RPMI7951 (cell line): ENCODE measurements at regions not wholly inside any gene's neighbourhood (a gene's known extent, or its start where the extent isn't known, plus 50 kb on each side); places are given as distances from the start of the nearest gene placed in this dataset.
A peak's percentile ranks its signal among the peaks of the same experiment; 100 is the strongest.
"Not testable (repeated sequence)": the region's sequence is repeated elsewhere in the genome, so short reads cannot be mapped to it uniquely, and the experiment has no call there.

ENCODE experiments used
- DNase-seq: peaks from one replicate; pipeline ENCODE4 v3.0.0-alpha.2; 2012; ENCODE audit warnings: low read depth

DNA sequence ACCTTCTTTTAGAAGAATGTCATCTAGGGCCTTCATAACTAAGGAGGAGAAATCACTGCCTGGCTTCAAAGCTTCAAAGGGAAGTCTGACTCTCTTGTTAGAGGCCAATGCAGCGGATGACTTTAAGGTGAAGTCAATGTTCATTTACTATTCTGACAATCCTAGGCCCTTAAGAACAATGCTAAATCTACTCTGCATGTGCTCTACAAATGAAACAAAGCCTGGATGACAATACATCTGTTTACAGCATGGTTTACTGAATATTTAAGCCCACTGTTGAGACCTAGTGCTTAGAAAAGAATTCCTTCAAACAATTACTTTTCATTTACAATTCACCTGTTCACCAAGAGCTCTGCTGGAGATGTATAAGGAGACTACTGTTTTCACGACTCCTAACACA is 160.4 kb upstream of the EPHA3 start:
- DNase-seq: no peak

DNA sequence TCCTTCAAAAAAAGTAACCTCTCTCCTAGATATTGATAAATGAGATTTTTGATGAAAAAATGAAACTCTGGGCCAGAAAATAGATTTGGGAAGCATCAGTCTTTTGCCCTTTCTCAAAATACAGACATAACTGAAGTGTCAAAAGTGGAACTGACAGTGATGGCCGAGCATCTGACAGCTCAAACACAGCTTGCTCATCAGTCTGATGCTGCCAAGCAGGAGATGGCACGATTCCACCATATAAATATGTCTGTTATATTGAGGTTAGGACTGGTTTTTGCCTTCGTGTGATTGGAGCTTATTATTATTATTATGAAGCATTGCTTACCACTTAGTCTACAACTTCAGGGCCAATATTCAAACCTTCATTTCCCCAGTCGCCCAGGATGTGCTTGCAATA is 152.6 kb upstream of the EPHA3 start:
- DNase-seq: no peak

DNA sequence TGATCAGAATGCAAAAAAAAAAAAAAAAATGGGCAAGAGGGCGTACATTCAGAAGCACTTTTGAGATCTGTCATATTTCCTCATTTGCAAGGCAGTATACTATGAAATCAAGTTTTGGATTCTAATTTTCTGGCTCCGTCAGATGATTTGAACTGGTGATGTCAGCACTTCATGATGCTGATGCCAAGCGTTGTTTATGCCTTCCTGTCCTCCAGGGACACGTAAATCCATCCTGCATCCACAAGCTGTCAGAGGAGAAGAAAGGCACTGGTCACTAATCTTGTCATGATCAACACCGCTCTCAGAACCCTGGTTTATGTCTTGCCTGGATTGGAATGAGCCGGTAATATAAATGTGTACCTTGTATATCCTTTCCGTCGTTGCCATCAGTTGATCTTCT is 152.1 kb upstream of the EPHA3 start:
- no peak for DNase-seq

DNA sequence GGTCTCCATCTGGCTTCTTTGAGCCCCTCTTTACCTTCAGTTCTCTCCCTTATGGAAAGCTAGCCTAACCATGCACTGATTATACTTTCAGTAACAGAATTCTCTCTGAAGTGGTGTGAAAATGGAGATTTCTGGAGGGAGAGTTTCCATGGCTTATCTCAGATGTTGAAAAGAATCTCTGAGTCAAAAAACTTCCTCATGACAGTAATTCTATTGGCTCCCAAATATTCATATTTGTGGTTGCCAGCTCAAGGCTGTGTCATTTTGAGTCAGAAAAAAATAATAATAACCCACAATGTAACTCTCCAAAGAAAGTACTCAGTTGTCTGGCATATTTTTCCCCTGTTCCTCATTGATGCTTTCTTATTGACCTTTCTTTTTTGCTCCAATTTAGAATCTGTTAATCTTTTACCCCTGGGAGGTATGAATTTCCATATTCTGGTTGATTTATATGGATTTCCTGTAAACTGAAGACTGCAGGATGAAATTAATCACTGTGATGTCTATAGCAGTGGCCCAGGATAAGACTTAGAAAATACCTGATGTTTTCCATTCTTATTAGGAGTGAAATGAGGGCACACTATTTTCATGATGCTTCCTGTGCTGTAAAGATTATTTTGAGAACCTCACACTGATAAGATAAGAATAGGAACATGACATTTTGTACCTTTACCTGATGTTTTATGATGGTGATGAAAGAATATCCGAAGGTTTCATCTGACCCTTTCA is 149.5 kb upstream of the EPHA3 start:
- peak; percentile 15 for DNase-seq

DNA sequence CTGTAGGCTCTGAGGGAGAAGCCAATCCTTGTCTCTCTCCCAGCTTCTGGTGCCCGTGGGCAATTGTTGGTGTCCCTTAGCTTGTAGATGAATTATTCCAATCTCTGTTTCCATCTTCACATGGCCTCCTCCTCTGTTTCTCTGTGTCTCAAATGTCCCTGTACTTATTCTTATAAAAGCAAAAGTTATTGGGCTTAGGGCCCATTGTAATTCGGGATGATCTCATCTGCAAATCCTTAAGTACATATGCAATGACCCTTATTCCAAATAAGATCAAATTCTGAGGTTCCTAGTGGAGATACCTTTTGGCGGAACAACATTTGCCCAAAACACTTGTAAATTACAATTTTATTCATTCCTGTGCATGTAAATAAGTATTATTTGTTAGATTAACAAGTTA is 147.4 kb upstream of the EPHA3 start:
- DNase-seq: no peak

DNA sequence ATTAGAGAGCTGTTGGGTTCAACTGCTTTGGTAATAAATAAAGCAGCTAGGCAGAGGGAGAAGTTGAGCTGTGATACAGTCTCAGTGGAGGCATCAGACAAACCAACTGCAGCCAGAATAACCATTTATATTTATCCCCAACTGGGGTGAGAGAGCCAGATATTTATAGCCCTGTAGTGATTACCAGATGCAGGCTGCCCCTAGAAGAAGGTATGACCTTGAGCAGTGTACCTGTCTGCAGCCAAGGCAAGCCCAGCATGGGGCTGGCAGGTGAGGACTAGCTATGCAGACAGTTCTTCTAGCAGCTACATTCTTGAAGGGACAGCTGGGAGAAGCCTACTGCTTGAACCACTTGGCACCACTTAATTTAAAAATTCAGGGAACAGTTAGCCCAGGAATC is 144.4 kb upstream of the EPHA3 start:
- no peak for DNase-seq

DNA sequence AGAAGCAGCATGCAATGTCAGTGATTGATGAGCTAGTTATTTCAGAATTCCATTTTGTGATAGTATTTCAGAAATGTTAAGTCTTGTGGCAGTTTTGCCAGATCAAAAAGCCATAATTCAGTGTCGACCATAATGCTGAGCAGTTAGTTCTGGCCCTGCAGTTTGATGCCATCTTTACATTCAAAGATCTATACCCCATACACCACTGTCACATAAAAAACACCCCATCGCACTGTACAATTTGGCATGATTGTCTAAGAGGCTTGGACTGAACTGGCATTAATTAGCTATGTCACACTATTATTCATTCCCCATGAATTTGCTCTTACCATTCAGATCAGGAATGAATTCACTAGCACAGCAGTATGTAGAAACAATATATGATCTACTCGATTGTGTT is 127.7 kb upstream of the EPHA3 start:
- no peak for DNase-seq

DNA sequence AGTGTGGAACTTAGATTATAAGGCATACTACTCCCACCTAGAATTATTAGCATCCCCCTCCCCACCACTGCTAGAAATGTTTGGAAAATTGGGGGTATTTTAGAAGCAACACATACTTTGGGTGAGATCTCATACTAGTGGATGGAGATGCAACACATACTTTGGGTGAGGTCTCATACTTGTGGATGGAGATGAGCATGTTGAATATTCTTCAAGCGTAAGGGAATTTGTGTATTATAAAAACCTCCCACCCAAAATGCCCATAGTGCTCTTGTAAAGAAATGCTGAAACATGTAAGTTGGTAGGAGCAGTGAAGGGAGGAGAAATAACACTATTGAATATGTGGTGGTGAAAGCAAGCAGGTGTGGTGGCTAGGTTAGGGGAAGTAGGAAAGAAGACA is 124.0 kb upstream of the EPHA3 start:
- DNase-seq: no peak

DNA sequence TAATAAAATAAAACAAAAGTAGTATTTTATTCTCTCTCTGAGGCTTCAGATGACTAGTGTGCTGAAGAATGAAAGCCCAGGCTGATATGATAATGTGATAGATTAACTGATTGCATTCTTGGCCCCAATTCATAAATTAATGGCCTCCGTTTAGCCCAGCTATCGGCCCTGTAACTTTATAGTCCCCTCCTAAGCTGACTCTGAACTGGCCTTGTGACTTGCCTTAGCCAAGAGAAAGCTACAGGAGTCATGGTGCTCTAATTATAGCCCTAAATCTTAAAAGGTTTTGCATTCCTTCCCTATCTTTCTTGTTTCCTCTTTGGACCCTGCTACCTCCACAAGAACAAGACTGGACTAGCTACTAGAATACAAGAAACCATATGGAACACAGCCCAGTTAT is 123.2 kb upstream of the EPHA3 start:
- no peak for DNase-seq

DNA sequence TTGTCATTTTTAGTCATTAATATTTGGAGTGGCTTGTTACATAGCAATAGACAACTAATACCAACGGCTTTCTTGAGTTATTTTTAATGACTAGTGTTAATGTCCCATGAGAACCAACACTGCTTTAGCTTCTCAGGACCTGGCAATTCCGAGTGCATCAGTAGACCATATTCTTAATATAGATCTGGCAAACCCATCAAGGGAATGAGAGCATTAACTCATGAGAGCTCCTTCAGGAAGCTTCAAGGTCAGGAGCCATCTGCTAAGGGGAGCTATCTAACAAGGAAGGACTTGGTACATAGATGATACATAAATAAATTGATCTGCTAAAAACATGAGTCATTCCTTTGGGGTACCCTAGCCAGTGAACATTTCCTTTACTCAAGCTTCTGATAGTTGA is 122.6 kb upstream of the EPHA3 start:
- DNase-seq: no peak

DNA sequence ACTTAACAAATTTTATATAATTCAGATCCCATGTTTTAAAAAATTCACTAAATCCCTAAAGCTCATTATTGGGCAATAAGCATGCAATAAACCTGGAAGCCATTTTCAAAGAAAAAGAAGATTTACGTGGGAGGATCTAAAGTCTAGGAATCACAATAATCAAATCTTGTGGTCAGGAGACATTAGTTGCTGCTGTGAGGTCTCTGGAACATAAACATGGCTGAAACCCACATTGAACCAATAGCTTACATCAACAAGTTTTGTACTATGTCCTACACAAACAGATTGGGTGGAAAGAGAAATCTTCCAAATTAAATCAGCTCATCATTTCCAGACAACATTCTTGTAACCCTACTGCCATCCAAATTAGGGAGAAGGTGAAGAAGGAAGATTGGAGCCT is 121.9 kb upstream of the EPHA3 start:
- no peak for DNase-seq

DNA sequence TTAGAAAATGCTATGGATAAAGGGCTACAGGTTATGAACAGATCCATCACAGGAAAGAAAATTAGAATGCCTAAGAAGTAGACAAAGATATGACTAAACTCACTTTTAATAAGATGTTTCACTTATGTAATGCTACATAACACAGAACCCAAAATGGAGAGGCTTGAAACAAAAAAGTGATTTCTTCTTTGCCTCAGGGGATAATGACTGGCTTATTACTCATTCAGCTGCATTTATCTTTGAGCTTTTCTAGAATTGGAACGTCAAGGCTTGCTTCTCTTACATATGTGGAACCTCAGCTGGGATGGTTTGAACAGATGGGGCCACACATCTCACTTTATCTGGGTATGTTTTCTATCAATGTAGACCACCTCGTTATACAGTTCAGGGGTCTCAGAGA is 120.6 kb upstream of the EPHA3 start:
- DNase-seq: peak; percentile 46

DNA sequence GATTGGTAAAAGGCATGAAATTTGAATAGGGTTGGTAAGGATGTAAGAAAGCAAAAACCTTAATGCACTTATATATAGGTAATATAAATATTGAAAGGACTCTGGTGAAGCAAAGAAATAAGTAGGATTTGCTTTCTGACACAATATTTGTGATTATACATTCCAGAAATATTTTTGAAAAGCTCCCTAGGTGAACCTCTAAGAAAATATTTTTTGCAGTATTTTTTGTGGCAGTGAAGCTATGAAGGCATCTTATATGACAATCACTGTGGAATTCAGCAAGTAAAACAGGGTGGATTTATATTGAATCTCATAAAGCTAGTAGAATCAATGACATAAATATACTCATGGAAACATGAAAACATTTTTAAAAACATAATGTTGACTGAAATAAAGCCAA is 119.6 kb upstream of the EPHA3 start:
- no peak for DNase-seq

DNA sequence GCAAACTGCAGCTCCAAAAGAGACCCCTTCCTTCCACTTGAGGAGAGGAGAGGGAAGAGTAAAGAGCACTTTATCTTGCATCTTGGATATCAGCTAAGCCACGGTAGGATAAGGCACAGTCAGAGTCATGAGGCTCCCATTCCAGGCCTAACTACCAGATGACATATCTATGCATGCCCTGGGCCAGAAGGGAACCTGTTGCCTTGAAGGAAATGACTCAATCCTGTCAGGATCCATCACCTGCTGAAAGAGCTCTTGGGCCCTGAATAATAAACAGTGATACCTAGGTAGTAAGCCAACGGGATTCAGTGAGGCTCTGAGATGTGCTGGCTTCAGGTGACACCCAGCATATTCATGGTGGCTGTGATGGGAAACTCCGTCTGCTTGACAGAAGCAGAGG is 118.5 kb upstream of the EPHA3 start:
- DNase-seq: no peak

DNA sequence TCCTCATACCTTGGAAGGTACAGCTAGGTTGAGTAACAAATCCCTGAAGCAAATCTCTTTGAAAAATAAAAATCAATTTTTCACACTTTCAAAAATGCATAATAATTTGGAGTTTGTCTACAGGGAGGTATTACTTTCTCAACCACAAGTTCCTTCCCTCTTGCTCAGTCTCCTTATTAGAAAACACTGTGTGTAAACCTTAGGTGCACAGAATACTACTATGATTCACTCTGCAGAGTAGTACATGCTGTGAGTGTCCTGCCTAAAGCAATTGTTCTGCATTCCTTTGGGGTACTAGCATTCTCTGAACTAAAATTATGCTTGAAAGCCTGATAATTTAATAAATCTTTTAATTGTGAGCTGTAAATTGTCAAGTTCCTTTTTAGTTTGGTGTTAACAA is 115.9 kb upstream of the EPHA3 start:
- no peak for DNase-seq

DNA sequence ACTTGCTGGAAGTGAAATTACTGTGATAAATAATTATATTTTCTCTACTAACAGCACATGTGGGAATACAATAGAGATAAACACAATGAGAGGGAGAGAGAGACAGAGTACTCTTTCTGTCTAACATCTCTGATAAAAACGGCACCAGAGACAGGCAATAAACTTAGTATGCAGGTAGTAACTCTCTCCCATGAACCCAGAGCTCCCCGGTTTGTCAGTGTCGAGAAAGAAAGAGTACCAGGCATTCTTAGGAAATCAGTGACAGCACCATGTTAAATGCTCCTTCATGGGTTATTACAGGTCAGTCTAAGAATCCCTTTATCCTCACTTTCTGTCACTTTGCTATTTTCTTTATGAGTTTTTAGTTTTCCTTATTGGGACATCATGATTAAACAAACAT is 110.7 kb upstream of the EPHA3 start:
- no peak for DNase-seq

DNA sequence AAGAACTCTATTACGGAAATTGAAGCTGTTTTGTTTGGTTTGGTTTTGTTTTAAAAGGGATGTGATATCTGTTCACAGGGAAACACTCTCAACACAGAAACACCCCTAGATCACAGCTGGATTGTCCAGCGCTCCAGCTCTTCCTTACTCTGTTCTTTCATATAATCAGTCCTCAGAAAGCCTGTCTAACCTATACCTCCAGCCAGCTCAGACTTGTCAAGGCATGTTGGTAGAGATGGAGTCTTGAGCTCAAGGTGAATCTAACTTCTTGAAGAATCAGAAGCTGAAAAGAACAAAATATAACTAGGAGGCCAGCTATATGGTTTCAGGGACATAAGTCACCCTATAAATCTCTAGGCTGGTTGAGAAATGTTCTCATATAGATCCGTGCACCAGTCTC is 110.2 kb upstream of the EPHA3 start:
- DNase-seq: no peak

DNA sequence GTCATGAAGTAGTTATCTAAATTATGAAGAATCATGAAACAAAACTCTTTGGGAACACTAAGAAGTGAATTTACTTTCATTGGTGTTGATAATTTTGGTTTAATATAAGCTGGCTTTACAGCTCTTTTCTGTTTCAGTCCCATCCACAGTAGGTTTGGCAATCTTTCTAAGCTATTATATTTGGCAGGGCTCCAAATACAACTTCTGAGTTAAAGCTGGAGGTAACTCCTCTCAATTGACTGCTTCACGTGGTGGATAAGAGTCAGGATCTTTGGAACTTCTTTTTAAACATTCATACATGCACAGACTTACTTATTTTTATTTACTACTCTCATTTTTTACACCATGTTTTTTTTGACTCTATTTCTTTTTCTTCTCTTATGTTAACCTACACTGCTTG is 106.5 kb upstream of the EPHA3 start:
- no peak for DNase-seq

DNA sequence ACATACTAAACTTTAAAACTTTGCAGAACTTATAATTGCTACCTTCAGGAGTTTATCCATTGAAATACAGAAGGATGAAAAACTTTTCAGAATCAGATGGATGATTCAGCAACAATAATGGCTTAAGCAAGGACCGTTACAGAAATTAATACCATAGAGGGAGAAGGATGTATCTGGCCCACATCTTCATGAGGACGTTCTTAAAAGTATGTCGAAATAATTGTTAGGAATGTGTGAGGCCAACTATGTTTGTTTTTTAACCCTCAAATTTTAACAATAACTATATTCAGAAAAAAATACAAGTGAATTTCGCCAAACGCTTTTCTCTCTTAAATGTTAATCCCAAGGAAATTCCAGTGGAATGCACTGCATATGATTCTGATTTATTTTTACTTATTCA is 105.2 kb upstream of the EPHA3 start:
- no peak for DNase-seq

DNA sequence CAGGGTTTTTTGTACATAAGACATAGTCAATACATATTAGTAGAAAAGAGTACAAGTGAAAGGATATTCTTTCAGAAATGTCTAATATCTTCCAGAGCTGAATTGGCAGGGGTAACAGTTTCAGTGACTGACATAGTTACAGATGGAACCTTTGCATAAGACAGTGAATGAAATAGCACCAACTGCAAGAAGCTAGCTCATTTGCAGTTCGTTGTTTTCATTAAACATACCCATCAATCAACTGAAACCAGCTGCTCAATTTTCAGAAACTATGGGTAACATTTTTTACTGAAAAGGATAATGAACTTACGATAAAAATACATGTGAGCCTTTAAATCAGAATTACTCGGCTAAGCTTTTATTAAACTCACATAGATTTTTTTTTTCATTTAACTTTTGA is 93.9 kb upstream of the EPHA3 start:
- no peak for DNase-seq

DNA sequence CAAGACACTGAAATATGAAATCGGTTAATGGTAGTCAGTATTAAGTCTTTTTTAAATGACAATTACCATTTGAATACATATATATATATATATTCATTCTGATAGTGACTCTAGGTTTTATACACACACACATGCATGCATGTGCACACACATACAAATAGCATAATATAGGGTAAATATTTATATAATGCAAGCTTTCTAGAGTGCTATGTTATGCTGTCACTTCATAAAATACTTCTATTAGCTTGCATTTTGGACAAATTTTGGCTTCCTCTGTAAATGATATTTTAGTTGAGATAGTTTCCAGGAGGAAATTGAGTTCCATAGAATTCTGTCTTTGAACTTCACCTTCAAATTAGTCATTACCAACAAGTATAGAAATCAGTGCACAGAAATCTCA is 89.9 kb upstream of the EPHA3 start:
- DNase-seq: no peak

DNA sequence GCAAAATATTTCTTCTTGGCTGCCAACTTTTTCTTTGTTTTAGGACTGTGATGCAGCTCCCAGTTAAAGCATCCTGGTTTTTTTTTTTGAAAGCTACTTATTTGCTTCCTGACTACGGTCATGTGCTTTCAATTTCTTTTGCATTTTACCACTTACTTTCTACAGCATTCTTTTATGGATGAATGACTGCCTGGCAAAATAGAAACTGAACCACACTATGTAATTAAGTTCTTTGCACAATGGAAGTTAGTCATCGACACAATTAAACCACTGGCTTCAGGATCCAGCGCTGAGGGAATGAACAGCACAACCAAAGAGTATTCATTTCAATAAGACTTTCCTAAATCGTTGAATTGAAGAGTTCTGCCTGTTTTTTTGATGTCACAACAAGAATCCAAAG is 82.2 kb upstream of the EPHA3 start:
- peak; percentile 36 for DNase-seq

DNA sequence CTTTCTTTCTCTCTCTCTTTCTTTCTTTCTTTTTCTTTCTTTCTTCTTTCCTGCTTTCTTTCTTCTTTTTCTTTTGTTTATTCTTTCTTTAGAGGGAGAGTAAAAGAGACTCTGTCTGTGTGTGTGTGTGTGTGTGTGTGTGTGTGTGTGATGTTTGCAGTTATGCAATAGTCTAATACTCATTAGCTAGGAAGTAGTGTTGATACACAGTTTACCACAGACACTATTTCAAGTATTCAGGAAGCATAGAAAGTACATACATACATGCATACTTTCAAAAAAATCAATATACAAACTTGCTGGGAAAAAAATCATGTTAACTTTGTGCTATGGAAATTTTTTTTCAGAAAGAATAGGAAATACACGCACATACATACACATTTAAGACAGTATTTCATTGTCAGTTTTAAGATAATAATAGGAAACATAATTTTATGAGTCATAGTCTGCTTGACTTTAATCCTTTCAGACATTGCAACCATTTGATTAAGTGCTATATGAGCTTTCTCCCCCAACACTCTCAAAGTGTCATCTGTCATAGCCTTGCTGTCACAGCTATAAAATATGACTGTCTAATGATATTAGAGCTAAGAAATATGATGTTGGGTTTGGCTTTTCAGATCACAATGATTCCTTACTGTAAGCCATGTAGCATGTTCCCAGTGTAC is 74.9 kb upstream of the EPHA3 start:
- DNase-seq: no peak

DNA sequence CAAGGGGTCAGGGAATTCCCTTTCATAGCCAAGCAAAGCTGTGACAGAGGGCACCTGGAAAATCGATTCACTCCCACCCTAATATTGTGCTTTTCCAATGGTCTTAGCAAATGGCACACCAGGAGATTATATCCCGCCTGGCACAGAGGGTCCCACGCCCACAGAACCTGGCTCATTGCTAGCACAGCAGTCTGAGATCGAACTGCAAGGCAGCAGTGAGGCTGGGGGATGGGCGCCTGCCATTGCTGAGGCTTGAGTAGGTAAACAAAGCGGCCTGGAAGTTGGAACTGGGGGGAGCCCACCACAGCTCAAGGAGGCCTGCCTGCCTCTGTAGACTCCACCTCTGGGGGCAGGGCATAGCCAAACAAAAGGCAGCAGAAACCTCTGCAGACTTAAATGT is 72.7 kb upstream of the EPHA3 start:
- not testable (repeated sequence) for DNase-seq
